Right hindlimb (tissue), 1 donor: ENCODE measurements at regions not wholly inside any gene's neighbourhood (a gene's known extent, or its start where the extent isn't known, plus 50 kb on each side); places are given as distances from the start of the nearest gene placed in this dataset.
A peak's percentile ranks its signal among the peaks of the same experiment; 100 is the strongest.

Experiments used
- DNase-seq: peaks from one replicate; pipeline ENCODE4 v3.0.0-alpha.2; 2018

DNA sequence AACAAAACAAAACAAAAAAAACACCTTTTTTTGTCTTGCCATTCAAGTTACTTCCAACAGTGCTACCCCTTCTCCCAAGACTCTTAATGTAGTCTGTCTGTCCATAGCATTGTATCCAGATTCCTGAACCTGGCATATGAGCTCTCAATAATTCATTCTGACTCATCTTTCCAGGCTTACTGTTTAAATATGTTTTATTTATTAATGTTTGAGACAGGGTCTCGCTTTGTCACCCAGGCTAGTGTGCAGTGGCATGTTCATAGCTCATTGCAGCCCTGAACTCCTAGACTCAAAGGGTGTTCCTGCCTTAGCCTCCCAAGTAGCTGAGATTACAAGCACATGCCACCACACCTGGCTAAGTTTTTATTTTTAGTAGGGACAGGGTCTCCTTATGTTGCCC lies 208.0 kb upstream of the DMRT1 start:
- no peak for DNase-seq

DNA sequence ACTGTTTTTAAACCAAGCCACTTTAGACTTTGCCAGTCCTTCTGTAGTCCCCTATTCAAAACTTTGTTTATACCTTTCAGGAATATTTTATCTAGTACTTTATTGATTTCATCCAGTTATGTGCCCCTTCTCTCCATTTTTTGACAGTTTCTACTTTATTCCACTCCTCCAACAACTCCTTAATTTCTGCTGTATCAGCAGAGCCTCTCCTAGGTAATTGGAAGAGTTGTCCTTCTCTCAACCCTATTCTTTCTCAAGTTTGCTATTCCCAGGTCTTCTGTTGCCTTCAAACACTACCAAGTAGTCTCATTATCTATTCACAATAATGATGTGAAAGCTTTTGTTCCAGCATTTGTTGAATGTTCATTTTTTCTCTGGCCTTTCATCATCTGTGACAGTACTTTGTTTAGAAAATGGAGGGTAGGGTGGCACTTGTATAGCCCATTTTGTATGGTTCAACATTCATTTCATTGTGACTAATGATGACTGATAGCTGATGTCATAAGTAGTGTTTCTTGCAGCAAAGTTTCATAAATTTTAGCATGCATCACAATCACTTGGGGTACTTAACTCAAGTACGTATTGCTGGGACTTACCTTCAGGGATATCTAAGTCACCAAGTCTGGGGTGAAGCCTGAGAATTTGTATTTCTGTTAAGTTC lies 204.4 kb upstream of the DMRT1 start:
- no peak for DNase-seq

DNA sequence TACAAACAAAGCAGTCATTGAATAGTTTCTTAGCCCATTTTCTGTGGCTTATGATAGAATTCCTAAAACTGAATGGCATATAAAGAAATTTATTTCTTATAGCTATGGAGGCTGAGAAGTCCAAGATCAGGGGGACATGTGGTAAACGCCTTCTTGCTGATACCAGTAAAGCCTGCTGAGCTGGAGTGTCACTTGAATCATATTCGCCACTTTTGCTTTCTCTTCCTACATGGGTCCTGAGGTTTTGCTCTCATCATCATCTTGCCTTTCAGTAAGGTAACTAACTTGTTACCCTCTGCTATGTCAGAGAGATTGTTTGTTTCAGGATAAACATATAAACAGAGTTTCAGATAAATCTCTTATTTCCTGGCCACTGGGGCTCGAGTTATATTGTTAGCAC lies 203.3 kb upstream of the DMRT1 start:
- DNase-seq: no peak

DNA sequence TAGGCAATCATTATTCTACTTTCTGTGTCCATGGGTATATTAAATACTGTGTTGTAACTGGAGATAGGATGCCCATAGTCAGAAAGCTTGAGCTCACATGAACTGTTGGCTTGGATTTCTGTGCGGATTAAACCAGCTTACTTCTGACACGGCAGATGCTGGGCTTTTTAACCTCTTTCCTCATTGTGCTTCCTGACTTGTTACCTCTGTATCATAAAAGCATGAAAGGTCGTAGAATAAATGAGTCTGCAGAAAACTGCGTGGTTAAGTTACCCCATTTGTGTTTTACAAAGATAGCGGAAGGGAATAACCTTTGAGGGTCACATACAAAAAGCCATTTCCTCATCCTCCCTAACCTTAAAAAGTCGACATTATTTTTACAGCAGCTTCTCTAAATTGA lies 199.5 kb upstream of the DMRT1 start:
- no peak for DNase-seq

DNA sequence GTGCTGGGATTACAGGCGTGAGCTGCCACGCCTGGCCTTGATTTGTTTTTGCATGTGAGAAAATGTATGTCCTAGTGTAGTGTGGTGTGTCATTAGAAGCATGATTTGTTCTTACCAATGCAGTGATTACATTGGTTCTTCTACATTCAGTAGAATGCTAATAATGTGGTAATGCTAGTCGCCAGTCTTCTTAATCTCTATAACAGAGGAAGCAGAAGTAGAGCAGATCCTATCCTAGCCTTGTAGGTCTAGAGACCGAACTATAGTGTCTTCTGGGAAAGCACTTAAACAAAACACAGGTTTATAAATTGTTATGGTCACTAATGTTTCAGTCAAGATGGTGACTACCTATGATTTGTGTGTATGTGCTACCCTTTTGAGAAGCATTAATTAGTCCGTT lies 197.5 kb upstream of the DMRT1 start:
- DNase-seq: no peak

DNA sequence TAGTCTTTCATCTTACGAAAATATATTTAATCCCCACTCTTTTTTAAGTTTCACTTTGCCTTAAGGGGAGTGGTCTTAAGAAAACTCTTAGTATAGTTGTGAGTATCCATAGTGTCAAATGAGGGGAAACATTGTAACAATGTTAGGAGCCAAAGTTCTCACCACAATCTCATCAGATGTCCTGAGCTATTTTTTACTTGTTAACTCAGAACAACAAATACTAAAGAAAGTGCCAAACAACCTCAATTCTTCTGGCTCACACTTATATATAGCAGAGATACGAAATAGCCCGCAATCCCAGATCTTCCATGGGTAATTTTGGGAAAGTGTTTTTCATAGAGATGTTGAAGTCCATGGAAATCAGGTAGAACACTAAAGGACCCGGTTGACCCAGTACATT lies 194.0 kb upstream of the DMRT1 start:
- DNase-seq: no peak

DNA sequence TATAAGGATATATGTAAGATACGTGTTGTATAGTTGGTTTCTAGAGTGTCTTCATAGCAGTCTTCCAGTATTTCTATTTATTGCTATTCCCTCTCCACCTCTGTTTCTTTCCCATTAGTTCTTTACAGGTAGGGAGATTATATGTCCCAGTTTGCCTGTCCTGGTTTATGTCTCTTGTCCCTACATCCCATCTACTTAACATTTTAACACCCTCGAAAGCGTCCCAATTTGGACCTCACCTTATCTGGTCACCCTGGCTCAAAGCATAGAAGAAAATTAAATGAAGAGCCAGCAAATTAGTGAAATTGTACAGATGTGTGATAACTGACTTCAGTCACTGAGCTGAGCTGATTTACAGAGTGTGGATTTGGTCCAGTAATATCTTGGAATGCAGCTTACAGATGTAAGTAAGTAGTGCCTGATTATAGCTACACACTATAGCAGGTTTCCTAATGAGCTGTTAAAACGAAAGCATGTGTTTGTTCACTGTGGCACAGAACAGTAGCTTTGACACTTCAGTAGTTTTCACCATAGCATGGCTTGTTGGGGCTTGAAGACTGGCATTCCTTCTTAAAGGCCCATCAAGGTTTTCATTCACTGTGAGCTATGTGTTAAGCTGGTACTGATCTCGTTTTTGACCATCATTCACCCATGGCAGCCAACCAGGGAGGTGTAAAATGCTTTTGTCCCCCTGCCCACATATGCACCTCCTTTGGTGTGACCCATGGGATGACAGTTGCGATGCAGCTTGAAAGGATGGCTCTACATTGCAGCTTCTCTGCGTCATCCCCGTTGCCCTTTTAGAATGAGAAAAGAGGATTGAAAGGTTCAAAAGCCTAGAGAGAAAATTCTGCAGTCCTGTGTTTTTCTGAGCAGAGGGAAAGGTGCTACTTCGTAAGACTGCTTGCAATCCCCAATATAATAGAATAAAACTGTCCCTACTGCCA lies 192.1 kb upstream of the DMRT1 start:
- DNase-seq: no peak

DNA sequence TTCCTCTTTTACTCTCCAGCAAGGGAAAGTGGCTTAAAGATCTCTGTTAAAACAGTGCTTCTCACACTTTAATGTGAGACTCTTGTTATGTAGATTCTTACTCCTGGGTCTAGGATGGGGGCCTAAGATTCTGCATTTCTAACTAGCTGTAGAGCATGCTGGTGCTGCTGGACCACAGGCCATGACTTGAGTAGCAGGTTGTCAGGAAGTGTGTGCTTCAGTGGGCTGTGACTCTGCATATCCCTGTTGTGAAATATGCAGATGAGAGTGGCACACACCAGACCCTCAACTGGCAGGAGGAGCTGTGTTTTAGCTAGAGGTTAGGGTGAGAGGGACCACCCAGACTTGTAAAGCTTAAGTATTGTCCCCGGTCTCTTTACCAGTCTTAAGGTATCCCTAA lies 191.1 kb upstream of the DMRT1 start:
- DNase-seq: no peak

DNA sequence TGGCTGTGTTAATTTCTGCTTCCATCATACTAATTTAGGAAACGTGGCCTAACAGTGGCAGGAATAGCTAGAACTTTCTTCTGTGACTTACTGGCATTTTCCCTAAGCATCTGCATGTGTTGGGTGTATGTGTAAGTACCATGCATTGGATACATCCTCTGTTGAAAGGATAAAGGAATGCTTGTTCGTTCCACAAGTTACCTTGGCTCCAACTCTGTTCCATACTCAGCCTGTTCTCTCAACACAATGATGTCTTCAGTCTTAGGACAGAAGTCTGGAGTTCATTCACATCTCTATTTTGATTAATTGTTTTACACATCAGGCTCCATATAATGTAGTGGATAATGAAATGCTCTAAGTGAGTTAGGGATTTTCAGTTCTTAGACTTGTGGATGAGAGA lies 190.1 kb upstream of the DMRT1 start:
- DNase-seq: no peak

DNA sequence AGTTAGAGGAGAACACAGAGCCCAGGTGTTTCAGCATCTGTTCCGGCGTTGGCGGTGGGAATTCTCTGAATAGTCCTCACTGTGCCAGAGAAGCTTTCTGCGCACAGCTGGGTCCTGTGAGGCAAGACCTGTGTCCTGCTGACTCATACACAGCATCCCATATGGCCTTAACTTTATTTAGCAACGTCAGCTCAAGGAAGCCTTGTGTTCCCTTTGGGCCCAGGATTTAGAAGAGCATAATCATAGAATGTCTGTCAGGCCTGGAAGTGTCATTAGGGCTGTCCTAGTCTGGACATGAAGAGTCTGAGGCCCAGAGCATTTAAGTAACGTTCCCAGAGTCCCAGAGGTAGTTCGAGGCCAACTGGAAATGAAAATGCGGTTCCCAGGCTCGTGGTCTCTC lies 188.6 kb upstream of the DMRT1 start:
- peak; percentile 82 for DNase-seq

DNA sequence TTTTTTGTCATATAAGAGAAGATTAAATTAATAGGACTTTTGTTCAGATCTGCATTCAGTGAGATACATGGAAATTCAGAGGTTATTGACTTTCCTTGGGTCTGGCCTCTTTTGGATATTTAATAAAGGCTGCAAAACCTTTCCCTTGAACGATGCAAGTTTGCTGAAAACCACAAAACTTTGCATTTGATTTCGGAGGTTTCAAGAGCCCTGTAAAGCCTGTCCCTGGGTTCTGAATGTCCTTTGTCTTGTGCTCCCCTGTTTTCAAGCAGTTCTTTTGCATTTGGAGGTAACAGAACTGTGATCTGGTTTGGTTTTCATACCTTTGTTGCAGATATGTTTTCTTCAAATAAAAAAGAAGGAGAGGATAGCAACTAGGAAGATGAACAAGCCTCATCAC lies 188.1 kb upstream of the DMRT1 start:
- DNase-seq: no peak

DNA sequence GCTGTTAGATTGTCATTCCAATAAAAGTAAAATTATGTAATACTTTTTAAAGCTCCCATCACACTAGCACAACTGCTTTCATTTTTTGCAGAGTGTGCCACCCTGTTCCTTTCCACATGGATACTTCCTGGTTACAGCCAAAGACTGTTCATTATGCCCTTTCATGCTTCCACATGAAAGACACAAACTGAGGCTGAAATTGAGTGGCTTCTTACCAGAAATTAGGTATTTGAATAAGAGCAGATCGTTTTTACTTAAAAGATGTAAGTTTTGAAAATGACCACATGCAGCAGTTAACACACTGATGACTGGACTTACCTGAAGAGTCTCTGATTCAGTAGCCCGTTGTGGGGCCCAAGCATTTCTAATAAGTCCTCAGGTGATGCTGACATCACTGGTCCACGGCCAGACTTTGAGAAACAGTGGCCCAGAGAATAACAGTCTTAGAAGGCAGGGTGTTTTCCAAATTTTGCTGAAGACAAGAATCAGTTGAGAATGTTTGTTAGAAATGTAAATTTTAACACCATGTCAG lies 187.6 kb upstream of the DMRT1 start:
- DNase-seq: no peak

DNA sequence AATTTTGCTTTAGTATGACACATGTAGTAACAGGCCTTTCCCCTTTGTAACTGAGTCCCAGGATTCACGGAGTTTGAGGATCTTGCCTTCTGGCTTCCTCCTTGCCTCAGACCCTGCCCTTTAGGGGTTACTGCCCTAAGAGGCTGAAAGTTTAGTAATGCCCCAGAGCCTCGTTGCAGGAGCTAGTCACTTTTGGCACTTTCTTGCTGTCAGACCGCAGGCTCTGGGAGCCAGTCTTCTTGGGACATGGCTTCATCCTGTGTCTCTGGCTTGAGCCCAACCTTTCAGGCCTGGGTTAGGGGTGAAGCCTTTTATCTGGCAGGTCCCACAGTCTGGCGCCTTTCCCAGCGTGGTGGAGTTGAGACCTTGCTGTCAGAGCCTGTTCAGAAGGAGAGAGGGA lies 185.6 kb upstream of the DMRT1 start:
- peak; percentile 26 for DNase-seq

DNA sequence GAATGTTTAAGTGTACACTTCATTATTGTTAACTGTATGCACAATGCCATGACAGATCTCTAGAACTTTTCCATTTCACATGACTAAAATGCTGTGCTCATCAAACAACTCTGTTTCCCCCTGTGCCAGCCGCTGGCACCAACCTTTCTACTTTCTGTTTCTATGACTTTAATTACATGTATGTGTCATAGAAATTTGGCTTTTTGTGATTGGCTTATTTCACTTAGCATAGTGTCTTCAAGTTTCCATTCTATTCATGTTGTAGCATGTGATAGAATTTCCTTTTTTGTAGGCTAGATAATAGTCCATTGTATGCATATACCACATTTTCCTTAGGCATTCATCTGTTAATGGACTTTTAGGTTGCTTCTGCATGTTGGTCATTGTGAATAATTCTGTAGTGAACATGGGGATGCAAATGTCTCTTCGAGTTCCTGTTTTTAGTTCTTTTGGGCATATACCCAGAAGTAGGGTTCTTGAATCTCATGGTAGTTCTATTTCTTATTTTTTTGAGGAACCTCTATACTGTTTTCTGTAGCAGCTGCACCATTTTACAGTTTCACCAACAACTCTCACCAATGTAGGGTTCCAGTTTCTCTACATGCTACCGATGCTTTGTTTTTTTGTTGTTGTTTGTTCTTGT lies 184.4 kb upstream of the DMRT1 start:
- no peak for DNase-seq

DNA sequence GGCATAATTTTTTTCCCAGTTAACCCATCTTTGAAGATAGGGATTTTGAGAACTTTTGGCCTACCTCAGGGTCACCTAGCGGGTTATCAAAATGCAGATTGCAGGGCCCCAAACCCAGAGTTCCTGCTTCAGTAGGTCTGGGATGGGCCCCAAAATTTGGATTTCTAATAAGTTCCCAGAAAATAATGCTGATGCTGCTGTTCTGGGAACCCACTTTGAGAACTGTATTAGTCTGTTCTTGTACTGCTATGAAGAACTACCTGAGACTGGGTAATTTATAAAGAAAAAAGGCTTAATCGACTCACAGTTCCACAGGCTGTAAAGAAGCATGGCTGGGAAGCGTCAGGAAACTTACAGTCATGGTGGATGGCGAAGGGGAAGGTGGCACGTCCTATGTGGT lies 182.2 kb upstream of the DMRT1 start:
- no peak for DNase-seq

DNA sequence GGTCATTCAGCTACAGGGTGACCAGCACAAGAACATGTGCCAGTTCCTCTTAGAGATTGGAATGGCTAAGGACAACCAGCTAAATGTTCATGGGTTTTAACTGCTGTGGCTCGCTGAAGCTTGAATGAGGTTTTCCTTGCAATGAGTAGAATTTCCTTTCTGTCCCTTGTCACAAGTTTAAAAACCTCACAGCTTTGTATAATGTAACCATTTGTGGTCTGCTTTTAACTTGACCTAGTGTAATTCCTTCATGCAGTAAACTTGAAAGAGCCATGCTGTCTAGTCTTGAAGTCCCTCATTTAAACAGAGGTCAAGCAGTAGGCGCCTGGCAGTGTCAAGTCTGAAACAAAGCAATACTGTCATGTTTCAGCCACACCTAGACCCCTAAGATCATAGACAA lies 181.3 kb upstream of the DMRT1 start:
- DNase-seq: no peak

DNA sequence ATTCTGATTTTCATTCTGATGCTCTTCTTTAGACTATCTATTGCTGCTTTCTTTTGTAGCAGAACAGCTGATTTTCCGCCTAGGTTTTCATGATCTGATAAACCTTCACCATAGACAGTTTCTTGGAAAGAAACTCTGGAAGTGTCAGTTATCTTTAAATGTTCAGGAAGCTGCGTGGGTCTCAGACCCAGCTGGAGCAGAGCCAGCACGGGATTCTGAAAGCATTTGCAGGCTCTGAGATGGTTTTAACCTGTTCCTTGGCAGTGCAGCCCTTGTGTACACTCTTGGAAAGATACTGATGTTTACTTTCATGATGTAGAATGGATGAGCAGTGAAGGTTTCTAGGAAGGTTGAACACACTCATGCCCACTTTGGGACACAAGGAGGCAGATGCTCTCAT lies 178.0 kb upstream of the DMRT1 start:
- DNase-seq: no peak

DNA sequence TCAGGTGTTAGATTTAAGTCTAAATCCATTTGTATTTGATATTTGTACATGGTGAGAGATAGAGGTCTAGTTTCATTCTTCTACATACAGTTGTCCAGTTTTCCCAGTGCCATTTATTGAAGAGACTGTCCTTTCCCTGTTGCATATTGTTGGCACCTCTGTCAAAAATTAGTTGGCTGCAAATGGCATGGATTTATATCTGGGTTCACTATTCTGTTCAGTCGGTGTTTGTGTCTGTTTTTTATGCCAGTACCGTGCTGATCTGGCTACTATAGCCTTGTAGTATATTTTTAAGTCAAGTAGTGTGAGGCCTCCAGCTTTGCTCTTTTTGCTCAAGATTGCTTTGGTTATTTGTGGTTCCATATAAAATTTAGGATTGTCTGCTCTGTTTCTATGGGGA lies 176.2 kb upstream of the DMRT1 start:
- DNase-seq: no peak

DNA sequence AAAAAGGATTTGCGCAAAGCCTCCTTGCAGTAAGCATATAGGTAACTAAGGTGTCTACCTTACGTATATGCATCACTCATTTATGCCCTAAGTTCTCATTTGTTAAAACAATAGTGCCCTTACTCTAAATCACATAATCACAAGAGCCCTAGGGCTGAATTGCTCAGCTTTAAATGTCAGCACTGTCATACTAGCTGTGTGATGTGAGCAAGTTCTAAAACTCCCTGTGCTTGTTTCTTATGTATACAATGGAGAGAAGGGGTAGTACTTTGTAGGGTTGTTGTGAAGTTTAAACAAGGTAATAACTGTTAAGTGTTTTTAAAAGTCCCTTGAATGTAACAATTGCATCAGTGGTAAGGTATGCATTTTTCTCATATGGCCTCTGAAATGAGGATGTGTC lies 169.5 kb upstream of the DMRT1 start:
- no peak for DNase-seq

DNA sequence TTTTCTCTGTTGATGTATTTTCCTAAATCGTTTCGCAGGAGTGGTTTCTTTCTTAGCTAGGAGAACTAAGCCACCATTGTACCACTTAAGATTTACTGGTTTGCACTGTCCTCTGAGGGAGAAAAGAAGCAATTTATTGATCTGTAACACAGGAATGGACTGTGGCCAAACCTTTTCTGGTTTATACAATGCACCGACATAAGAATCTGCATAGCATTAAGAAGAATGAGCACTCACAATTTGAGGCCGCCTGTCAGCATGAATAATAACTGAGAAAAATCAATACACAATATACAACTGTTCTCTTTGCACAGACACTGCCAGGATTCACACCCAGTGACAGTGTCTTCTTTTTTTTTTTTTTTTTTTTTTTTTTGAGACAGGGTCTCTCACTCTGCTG lies 168.6 kb upstream of the DMRT1 start:
- no peak for DNase-seq

DNA sequence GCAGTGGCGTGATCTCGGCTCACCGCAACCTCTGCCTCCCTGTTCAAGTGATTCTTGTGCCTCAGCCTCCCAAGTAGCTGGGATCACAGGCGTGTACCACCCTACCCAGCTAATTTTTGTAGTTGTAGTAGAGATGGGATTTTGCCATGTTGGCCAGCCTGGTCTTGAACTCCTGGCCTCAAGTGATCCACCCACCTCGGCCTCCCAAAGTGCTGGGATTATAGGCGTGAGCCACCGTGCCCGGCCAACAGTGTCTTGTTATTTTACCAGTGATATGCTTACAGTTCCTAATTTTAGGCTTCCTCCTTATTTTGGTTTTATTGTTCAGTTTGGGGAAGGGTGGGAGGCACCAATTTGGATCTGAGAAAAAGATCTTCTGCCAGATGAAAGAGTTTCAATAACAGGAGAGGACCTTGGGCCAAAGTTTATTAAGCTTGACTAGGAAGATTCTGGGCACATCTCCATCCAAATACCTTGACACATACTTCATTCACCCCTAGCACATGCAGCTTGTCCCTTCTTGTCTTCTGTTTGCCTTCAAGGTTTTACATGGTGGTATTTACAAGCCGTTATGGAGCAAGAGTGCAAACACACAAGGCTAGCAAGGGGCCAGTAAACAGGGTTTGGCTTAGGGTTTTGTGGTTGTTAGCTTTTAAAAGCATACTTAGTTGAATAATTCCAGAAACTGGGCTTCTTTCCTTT lies 168.1 kb upstream of the DMRT1 start:
- no peak for DNase-seq

DNA sequence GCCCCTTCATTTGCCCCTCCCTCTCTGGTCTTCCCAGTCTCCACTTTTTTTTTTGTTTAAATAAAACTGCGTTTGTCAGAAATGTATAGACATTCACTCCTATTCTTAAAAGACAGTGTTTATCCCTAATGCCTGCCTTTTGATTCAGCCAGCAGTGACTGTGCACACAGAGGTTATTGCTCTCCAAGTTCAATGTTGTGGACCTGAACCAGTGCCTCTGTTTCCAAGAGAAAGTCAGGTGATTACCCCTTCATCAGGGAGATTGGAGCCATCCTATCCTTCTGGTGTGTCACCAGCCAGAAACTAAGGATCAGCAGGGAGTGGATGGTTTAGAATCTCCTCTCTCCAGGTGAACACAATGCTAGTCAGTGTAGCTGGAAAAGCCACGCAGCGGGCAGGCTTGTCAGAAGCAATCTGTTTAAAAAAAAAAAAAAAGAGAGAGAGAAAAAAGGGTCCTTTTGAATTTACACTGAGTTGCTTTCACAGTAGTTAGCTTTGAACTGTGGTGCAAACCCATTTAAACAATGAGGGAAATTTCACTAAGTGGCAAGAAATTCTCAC lies 167.5 kb upstream of the DMRT1 start:
- no peak for DNase-seq
